ENCODE measurements at regions not wholly inside any gene's neighbourhood (a gene's known extent, or its start where the extent isn't known, plus 50 kb on each side); places are given as distances from the start of the nearest gene placed in this dataset.
"Not testable (repeated sequence)": the region's sequence is repeated elsewhere in the genome, so short reads cannot be mapped to it uniquely, and the experiment has no call there.

GRCh38 chr1:117717980-117718379 lies 112.1 kb downstream of the TENT5C start:
- H3K36me3 ChIP-seq (ENCODE audit: low read depth); CTCF ChIA-PET; H3K9me2 ChIP-seq (ENCODE audit: insufficient read depth); BruUV-seq (replicated peaks); H3K4me1 ChIP-seq (replicated peaks; ENCODE audit: insufficient read depth); POLR2A ChIA-PET (ENCODE audit: unreplicated experiment); H3K4me2 ChIP-seq; H3K27me3 ChIP-seq (ENCODE audit: insufficient read depth, low read depth); H3K9me3 ChIP-seq (ENCODE audit: insufficient read depth, low read depth); H4K20me1 ChIP-seq (ENCODE audit: insufficient read depth); H3K79me2 ChIP-seq (ENCODE audit: low read depth); DNase-seq; H2AFZ ChIP-seq; H3K4me3 ChIP-seq; H3K27ac ChIP-seq; H3F3A ChIP-seq (ENCODE audit: insufficient read depth, low read depth); intact Hi-C loops (cut with micrococcal nuclease; ENCODE audit: unreplicated experiment): not testable (repeated sequence)

- CTCF ChIA-PET; H3K27ac ChIP-seq; H3K4me3 ChIP-seq; H3K9me3 ChIP-seq (ENCODE audit: insufficient read depth, low read depth); H3K79me2 ChIP-seq (ENCODE audit: low read depth); H2AFZ ChIP-seq; BruUV-seq (replicated peaks); H3K36me3 ChIP-seq (ENCODE audit: low read depth); H3K9me2 ChIP-seq (ENCODE audit: insufficient read depth); H3F3A ChIP-seq (ENCODE audit: insufficient read depth, low read depth); intact Hi-C loops (cut with micrococcal nuclease; ENCODE audit: unreplicated experiment); H3K4me2 ChIP-seq; H3K27me3 ChIP-seq (ENCODE audit: insufficient read depth, low read depth); H3K4me1 ChIP-seq (replicated peaks; ENCODE audit: insufficient read depth); H4K20me1 ChIP-seq (ENCODE audit: insufficient read depth): not testable (repeated sequence)
- peak in 1 of 2 experiments; percentile 4 for DNase-seq
- POLR2A ChIA-PET (ENCODE audit: unreplicated experiment), result interaction anchor here (0.7 kb wide), 1 partner anchor 838 kb away, joined by 3 read pairs; no protein-coding TSS in a partner anchor
These were observed 112.7 kb downstream of the TENT5C start for GRCh38 chr1:117718596-117718995.

- no TSS peak for BruUV-seq (replicated peaks)
- H3K27ac ChIP-seq, result no peak overlapping the region
- H3K27me3 ChIP-seq (ENCODE audit: insufficient read depth, low read depth), result peaks cover 6% of the 10 kb centered on the region; the same call in 1 of the 2 replicates
- no peak overlapping the region for H2AFZ ChIP-seq
- intact Hi-C loops (cut with micrococcal nuclease; ENCODE audit: unreplicated experiment), result no loop called here
- H3K9me2 ChIP-seq (ENCODE audit: insufficient read depth), result no peaks in the 10 kb centered on the region
- DNase-seq, result peak in 1 of 2 experiments; percentile 31
- no peaks in the 10 kb centered on the region for H3F3A ChIP-seq (ENCODE audit: insufficient read depth, low read depth)
- no peaks in the 10 kb centered on the region for H3K36me3 ChIP-seq (ENCODE audit: low read depth)
- POLR2A ChIA-PET (ENCODE audit: unreplicated experiment), result interaction anchor here (0.7 kb wide), 1 partner anchor 839 kb away, joined by 3 read pairs; no protein-coding TSS in a partner anchor
- H4K20me1 ChIP-seq (ENCODE audit: insufficient read depth), result no peaks in the 10 kb centered on the region
- no peaks in the 10 kb centered on the region for H3K79me2 ChIP-seq (ENCODE audit: low read depth)
- no peak overlapping the region for H3K4me2 ChIP-seq
- H3K4me3 ChIP-seq, result no peak overlapping the region
- TF ChIP-seq CTCF (conservative IDR thresholded peaks at IDR 0.05) (no peak), EZH2 (IDR thresholded peaks at IDR 0.05; ENCODE audit: low read depth) (no peak)
- H3K4me1 ChIP-seq (replicated peaks; ENCODE audit: insufficient read depth), result no peaks in the 10 kb centered on the region
- no peaks in the 10 kb centered on the region for H3K9me3 ChIP-seq (ENCODE audit: insufficient read depth, low read depth)
- CTCF ChIA-PET, result no interaction called here
These were observed 113.2 kb downstream of the TENT5C start for GRCh38 chr1:117719004-117719403.

GRCh38 chr1:117732065-117732797 lies 126.4 kb downstream of the TENT5C start:
- DNase-seq, result no peak
- BruUV-seq (replicated peaks), result no TSS peak
- Histone ChIP-seq H3K27ac (no peak overlapping the region), H3K27me3 (ENCODE audit: insufficient read depth, low read depth) (no peaks in the 10 kb centered on the region), H3K36me3 (ENCODE audit: low read depth) (no peaks in the 10 kb centered on the region), H2AFZ (no peak overlapping the region), H3K9me2 (ENCODE audit: insufficient read depth) (no peaks in the 10 kb centered on the region), H3K4me1 (replicated peaks; ENCODE audit: insufficient read depth) (peaks cover 11% of the 10 kb centered on the region; the same call in 1 of the 2 replicates), H3K4me2 (no peak overlapping the region), H3K79me2 (ENCODE audit: low read depth) (no peaks in the 10 kb centered on the region), H3F3A (ENCODE audit: insufficient read depth, low read depth) (no peaks in the 10 kb centered on the region), H3K4me3 (no peak overlapping the region), H4K20me1 (ENCODE audit: insufficient read depth) (no peaks in the 10 kb centered on the region), H3K9me3 (ENCODE audit: insufficient read depth, low read depth) (peaks cover 9% of the 10 kb centered on the region; the same call in 1 of the 2 replicates)
- ChIA-PET CTCF (no interaction called here), POLR2A (ENCODE audit: unreplicated experiment) (interaction anchor here (0.7 kb wide), 2 partner anchors 16 to 163 kb away, joined by 3 to 4 read pairs; no protein-coding TSS in a partner anchor)
- intact Hi-C loops (cut with micrococcal nuclease; ENCODE audit: unreplicated experiment), result no loop called here
- TF ChIP-seq CTCF (conservative IDR thresholded peaks at IDR 0.05), result no peak
- TF ChIP-seq EZH2 (IDR thresholded peaks at IDR 0.05; ENCODE audit: low read depth), result no peak

Measured in PC-9 (cell line).